HFF-Myc (cell line): ENCODE measurements at regions not wholly inside any gene's neighbourhood (a gene's known extent, or its start where the extent isn't known, plus 50 kb on each side); places are given as distances from the start of the nearest gene placed in this dataset.
"Not testable (repeated sequence)": the region's sequence is repeated elsewhere in the genome, so short reads cannot be mapped to it uniquely, and the experiment has no call there.

Experiments
- DNase-seq: peaks from one replicate; pipeline ENCODE4 v3.0.0-alpha.2; 2011; ENCODE audit warnings: low read depth; ENCODE audit errors: extremely low read depth
- H3K4me3 ChIP-seq: replicated peaks from 2 replicates; pipeline ENCODE4 v1.5.1; 2011; ENCODE audit warnings: low read depth, mild to moderate bottlenecking, control low read depth, low read length
- CTCF ChIP-seq: IDR thresholded peaks from 2 replicates; pipeline ENCODE4 v1.5.1; 2012; ENCODE audit warnings: mild to moderate bottlenecking, low read depth, low read length, control low read depth; ENCODE audit errors: missing control alignments

- H3K4me3 ChIP-seq, result no peak overlapping the region
- no peak for DNase-seq
- TF ChIP-seq CTCF, result no peak
Observed at GRCh38 chr6:110545081-110545872, 68.9 kb upstream of the SLC22A16 start.

- TF ChIP-seq CTCF, result no peak
- DNase-seq, result no peak
- H3K4me3 ChIP-seq, result no peak overlapping the region
Observed at GRCh38 chr6:110544472-110544871, 68.1 kb upstream of the SLC22A16 start.

- no peak for TF ChIP-seq CTCF
- no peak overlapping the region for H3K4me3 ChIP-seq
- no peak for DNase-seq
Observed at GRCh38 chr6:110543106-110543505, 66.7 kb upstream of the SLC22A16 start.

- no peak for TF ChIP-seq CTCF
- no peak overlapping the region for H3K4me3 ChIP-seq
- DNase-seq, result no peak
Observed at GRCh38 chr6:110542311-110543024, 66.1 kb upstream of the SLC22A16 start.

- H3K4me3 ChIP-seq, result no peak overlapping the region
- no peak for TF ChIP-seq CTCF
- no peak for DNase-seq
Observed at GRCh38 chr6:110541701-110542309, 65.4 kb upstream of the SLC22A16 start.

GRCh38 chr6:110539277-110540019 is 63.0 kb upstream of the SLC22A16 start:
- DNase-seq, H3K4me3 ChIP-seq: not testable (repeated sequence)
